Activated gamma-delta T cell treated with Interleukin-2 at 50 U/mL for 16 hours (primary cell): ENCODE measurements at regions not wholly inside any gene's neighbourhood (a gene's known extent, or its start where the extent isn't known, plus 50 kb on each side); places are given as distances from the start of the nearest gene placed in this dataset.
"Not testable (repeated sequence)": the region's sequence is repeated elsewhere in the genome, so short reads cannot be mapped to it uniquely, and the experiment has no call there.

Source experiments
- DNase-seq: peaks from one replicate; pipeline ENCODE4 v3.0.0-alpha.2; 2020

DNA sequence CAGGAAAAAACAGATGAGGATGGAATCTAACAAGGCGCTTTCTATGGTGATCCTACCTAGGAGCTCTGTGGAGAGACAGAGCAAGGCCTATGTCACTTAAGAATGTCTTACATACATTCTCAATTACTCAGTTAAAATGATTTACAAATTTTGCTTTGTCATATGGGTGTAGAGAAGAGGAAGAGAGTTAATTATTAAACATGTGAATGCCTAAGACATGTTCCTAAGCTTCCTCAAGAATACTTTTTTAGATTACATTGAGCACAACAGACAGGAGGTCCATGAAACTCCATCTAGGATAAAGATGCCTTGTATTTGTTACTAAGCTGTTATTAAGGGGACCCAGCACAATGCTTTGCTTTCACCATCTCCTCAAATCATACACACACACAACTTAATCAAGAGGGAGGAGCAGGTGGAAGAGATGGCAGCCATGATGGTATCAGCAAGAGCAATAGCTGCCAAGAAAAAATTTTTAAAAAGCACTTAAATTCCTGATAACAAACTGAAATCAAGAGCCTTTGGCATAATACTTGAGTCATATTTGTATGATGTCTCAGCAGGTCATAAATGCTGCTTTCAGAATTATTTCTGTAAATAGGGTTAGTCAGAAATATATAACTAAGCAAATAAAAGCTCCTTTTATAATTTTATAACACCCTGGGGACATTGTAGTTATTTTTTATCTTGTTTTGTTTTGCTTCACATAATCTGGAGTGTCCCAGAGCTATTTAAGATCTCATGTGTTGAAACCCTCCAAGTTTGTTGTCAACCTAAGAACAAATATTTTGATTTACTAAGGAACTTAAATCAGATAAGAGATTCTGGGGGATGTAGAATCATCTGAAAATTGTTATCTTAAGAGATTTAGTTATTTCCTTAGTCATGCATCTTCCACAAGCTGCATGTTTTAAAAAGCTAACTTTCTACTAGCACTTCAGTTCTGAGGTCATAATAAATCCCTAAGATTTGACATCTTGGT is 70.0 kb upstream of the CD2AP start:
- no peak for DNase-seq

DNA sequence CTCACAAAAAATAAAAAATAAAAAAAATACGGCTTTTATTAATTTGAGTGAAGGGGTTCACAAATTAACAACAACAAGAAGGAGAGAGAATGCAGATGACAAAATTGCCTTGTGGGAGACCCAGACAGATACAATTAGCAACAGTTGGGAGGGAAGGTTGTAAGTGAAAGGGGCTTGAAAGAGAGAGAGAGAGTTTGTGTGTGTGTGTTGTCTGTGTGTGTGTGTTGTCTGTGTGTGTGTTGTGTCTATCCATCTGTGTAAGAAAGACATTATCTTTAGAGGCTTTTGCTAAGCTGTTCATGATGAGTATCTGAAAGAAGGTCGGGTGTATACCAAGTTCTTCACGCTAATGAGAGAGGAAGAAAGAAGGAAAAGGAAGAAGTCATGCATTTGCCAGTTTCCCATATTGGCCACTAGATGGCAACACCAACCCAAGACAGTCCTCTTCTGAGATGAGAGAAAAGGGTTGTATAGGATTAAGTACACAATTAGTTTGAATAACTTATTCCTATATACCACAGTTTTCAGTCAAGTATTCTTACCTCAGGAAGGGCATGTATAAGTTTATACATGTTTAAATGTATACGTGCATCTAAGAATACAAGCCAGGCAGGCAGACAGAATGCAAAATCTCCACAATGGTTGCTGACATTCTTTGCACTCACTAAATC is 63.7 kb upstream of the CD2AP start:
- peak; percentile 26 for DNase-seq

DNA sequence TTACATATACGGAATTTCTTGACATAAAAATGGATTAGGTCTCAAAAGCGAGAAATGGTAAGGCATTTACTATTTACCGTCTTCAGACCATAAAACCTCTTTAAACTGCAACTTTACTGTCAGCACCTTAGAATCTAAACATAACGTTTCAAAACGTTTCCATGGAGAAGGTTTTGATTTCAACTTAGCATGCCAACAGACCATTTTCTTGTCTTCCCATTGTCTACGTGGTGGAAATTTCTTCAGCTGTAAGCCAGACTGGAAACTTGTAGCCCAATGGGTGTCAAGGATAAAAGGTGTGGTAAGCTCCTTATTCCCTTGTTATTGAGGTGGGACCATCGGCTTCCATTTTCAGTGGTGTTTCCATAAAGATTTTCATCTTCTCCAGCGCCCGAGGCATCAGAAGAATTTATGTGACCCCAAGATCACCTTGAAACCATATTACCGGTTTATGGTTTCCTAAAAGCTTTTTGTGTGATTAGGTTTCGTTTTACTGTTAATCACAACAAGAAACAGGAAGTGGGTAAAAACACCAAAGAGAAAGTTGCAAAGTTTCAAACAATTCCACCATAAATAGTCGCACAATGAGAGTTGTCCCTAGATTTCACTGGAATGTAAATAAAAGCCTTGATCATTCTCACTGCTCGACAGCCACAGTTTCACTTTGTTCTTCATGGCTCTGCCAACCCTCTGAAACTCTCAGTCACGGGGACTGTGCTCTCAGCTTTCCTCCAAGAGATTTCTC is 63.0 kb upstream of the CD2AP start:
- DNase-seq = no peak

DNA sequence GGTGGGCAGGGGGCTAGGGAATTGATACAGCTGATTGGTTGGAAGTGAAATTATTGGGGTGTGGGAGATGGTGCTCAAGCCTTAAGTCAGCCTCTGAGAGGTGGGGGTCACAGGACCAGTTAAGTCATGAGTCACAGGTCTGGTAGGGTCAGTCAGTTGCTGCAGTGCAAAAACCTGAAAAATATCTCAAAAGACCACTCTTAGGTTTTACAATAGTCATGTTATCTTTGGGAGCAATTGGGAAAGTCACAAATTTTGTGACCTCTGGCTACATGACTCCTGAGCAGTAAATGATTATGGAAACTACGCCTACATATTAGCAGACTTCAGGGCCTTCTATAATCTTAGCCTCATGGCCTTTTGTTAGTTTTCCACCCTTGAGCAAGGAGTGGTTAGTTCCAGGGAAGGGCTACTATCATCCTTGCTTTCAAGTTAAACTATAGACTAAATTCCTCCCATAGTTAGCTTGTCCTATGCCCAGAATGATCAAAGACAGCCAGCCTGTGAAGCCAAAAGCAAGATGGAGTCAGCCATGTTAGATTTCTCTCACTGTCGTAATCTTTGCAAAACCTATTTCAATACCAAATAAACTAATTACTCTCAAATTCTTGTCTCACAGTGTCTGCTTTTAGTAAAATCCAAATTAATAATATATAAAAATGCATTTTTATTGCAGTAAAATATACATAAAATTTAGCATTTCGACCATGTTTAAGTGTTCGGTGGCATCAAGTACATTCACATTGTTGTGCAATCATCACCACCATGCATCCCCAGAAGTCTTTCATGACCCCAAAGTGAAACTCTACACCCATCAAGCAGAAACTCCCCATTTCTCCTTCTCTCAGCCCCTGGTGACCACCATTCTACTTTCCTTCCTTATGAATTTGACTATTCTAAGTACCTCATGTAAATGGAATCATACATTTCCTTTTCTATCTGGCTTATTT is 60.9 kb upstream of the CD2AP start:
- DNase-seq = no peak

DNA sequence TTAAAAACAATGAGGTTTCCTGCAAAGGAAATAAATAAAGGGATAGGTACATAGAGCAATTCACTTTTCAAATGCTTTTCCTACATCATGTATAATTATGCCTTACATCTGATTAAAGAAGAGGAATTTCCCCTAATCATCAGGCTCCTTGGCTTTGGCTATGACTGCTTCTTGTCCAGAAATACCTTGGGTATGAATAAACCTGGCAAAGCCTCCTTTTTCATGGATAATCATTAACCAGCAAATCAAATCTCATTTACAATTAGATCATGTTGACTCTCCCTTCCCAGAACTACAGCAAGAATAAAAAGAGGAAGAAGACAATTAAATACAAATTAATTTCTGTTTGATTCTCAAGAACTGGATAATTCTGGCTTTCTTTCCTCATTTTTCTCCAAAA is 58.0 kb upstream of the CD2AP start:
- DNase-seq = no peak

DNA sequence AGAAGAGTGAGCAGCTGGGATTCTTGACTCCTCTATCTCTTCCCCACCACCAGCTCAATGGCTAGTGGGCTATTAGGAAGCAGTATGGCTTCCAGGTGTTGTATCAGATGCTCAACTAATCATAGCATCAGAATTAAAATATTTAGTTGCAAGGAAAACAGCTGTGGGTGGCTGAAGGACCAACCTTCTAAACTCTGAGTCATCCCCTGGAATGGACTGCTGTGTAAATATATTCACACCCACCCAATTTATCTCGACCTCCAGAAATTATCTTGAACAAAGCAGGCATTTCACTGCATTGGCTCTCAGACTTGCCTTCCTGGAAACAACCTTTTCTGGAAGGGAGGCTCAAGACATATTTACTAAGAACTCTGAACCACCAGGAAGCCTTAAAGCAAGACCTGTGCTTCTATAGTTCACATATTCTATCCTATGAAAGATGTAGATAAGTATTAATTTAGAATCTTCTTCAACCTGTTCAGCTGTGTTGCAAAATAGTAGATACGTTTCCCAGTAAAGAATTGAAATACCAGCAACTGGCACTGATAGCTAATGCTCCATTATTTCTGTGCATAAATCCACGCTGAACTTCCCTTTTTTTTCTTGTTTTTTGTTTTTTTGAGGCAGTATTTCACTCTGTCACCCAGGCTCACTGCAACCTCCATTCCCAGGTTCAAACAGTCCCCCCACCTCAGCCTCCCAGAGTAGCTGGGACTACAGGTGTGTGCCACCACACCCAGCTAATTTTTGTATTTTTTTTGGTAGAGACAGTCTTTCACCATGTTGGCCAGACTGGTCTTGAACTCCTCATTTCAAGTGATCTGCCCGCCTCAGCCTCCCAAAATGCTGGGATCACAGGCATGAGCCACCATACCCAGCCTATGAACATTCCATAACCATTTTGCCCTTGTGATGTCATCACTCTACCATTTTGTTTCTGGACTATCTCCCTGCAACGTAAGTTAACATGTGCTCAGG is 56.9 kb upstream of the CD2AP start:
- DNase-seq = no peak

DNA sequence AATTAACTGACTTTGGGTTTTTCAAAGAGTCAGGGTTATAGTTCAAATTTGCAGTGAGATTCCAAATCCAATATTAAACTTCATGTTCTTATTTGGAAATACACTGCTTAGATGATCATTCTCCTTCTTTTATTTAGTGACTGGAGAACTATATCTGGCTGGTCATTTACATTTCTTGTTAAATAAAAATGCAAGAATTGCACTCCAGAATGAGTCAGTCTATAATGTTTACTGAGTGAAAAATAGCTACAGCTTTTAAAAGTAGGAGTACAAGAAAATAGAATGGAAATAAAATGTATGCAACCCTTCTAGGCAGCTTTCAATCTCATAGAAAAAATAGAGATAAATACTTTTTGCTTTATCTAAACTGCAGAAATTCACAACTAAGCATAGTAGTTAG is 54.5 kb upstream of the CD2AP start:
- DNase-seq = no peak

DNA sequence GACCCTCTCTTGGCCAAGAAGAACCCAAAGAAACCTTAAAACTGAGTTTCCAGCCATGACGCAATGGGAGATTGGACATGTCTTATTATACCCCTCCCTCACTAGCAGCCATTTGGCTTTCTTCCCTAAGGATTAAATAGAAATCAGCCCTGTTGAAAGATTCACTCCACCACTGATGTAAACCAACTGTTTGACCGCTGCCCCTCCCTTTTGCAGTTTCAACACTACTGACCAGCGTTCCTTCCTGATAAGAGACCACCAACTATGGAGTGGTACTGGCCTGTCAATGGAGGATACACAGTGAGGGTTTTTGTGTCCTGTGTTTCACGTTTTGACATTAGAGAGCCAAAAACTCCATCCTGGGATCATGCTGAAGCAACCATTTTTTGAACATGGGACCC is 53.2 kb upstream of the CD2AP start:
- no peak for DNase-seq

DNA sequence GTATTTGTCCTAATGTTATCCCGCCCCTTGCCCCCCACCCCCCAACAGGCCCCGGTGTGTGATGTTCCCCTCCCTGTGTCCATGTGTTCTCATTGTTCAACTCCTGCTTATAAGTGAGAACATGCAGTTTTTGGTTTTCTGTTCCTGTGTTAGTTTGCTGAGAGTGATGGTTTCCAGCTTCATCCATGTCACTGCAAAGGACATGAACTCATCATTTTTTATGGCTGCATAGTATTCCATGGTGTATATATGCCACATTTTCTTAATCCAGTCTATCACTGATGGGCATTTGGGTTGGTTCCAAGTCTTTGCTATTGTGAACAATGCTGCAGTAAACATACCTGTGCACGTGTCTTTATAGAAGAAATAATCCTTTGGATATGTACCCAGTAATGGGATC is 51.9 kb upstream of the CD2AP start:
- DNase-seq = not testable (repeated sequence)

DNA sequence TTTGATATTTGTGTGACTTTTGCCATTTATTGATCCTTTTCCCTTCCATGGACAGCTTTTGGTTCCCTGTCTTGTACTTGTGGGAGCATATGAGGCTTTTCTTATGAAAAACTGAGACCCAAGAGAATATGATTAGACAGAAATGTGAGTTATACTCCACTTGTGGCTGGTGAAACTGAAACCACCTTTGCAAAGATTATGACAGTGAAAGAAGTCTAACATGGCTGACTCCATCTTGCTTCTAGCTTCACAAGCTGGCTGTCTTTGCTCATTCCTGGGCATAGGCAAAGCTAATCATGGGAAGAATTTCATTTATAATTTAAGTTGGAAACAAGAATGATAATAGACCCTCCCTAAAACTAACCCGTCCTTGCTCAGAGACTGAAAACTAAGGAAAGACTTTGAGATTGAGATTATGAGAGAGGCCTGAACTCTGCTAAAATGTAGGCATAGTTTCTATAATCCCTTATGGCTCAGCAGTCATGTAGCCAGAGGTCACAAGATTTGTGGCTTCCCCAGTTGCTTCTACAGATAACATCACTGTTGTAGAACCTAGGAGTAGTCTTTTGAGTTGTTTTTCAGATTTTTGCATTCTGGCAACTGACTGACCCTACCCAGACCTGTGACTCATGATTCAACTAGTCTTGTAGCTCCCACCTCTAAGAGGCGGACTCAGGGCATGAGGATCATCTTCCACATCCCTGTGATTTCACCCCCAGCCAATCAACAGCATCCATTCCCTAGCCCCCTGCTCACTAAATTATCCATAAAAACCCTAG is 50.9 kb upstream of the CD2AP start:
- DNase-seq = no peak

DNA sequence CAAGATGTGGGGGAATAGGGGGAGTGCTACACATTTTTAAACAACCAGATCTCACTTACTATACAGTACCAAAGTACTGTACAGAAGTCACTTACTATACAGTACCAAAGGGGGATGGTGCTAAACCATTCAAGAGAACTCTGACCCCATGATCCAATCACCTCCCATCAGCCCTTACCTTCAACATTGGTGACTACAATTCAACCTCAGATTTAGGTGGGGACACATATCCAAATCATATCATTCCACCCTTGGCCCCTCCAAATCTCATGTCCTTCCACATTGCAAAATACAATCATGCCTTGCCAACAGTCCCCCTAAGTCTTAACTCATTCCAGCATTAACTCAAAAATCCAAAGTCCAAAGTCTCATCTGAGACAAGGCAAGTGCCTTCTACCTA is 49.9 kb upstream of the CD2AP start:
- no peak for DNase-seq
